ENCODE measurements at regions not wholly inside any gene's neighbourhood (a gene's known extent, or its start where the extent isn't known, plus 50 kb on each side); places are given as distances from the start of the nearest gene placed in this dataset.

- DNase-seq (ENCODE audit: low read depth in 2 of 2), result no peak
- no peak for TF ChIP-seq CTCF (IDR thresholded peaks at IDR 0.05; ENCODE audit: low read depth, low read length)
- no peak overlapping the region for H3K4me3 ChIP-seq (replicated peaks in 1 of 2; ENCODE audit: low read depth in 2 of 2, low read length in 2 of 2)
Measured at GRCh38 chr14:23805761-23806160, 147.8 kb upstream of the DHRS4 start.

- DNase-seq (ENCODE audit: low read depth in 2 of 2), result no peak
- no peak overlapping the region for H3K4me3 ChIP-seq (replicated peaks in 1 of 2; ENCODE audit: low read depth in 2 of 2, low read length in 2 of 2)
- TF ChIP-seq CTCF (IDR thresholded peaks at IDR 0.05; ENCODE audit: low read depth, low read length), result no peak
Measured at GRCh38 chr14:23814527-23815256, 138.9 kb upstream of the DHRS4 start.

- DNase-seq (ENCODE audit: low read depth in 2 of 2), result no peak
- H3K4me3 ChIP-seq (replicated peaks in 1 of 2; ENCODE audit: low read depth in 2 of 2, low read length in 2 of 2), result no peak overlapping the region
- no peak for TF ChIP-seq CTCF (IDR thresholded peaks at IDR 0.05; ENCODE audit: low read depth, low read length)
Measured at GRCh38 chr14:23816371-23816770, 137.2 kb upstream of the DHRS4 start.

- TF ChIP-seq CTCF (IDR thresholded peaks at IDR 0.05; ENCODE audit: low read depth, low read length), result no peak
- no peak overlapping the region for H3K4me3 ChIP-seq (replicated peaks in 1 of 2; ENCODE audit: low read depth in 2 of 2, low read length in 2 of 2)
- DNase-seq (ENCODE audit: low read depth in 2 of 2), result no peak
Measured at GRCh38 chr14:23817164-23817767, 136.3 kb upstream of the DHRS4 start.

- TF ChIP-seq CTCF (IDR thresholded peaks at IDR 0.05; ENCODE audit: low read depth, low read length), result no peak
- H3K4me3 ChIP-seq (replicated peaks in 1 of 2; ENCODE audit: low read depth in 2 of 2, low read length in 2 of 2), result no peak overlapping the region
- DNase-seq (ENCODE audit: low read depth in 2 of 2), result no peak
Measured at GRCh38 chr14:23827100-23827892, 126.3 kb upstream of the DHRS4 start.

- TF ChIP-seq CTCF (IDR thresholded peaks at IDR 0.05; ENCODE audit: low read depth, low read length), result no peak
- no peak for DNase-seq (ENCODE audit: low read depth in 2 of 2)
- no peak overlapping the region for H3K4me3 ChIP-seq (replicated peaks in 1 of 2; ENCODE audit: low read depth in 2 of 2, low read length in 2 of 2)
Measured at GRCh38 chr14:23828001-23828400, 125.6 kb upstream of the DHRS4 start.
